HG03064 (cell line): ENCODE measurements at regions not wholly inside any gene's neighbourhood (a gene's known extent, or its start where the extent isn't known, plus 50 kb on each side); places are given as distances from the start of the nearest gene placed in this dataset.
"Not testable (repeated sequence)": the region's sequence is repeated elsewhere in the genome, so short reads cannot be mapped to it uniquely, and the experiment has no call there.

Source experiments
- ATAC-seq: cut with Tn5 transposase; IDR thresholded peaks from one replicate; pipeline ENCODE4 v1.9.1; 2021; ENCODE audit warnings: low read depth; ENCODE audit not compliant: unreplicated experiment

DNA sequence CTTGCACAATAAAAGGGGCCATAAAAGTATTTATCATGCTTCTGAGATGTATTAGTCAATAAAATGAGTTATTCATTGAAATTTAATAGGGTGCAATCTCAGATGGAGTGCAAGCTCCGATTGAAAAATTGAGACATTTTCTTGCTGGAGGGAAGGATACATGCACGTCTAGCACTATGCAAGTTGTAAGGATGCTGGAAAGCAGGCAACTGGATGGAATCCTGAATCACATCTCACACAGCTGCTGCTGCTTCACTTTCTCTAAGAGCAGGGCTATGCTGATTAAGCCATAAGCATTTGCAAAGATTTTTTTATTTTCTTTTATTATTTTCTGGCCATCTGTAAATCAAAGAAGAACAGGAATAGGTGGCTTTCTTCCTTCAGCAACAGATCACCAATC lies 308.8 kb upstream of the EPHA7 start:
- ATAC-seq: no peak

DNA sequence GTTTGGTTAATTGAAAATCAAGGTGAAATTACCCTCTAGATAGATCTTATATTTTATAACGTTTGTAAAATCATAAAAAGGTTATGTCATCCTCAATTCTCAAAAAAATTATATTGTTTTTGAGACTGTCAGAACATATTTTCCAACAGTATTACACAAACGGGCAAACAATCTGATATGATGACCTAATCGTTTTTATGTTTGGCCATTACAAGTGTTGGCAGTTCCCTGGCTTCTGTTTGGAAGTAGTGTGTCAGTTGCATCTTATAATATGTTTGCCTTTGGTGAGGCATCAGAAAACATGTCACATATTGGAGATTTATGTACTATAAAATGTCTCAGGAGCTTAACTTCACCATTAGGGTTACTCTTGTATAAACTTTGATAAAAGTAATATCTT lies 308.1 kb upstream of the EPHA7 start:
- no peak for ATAC-seq

DNA sequence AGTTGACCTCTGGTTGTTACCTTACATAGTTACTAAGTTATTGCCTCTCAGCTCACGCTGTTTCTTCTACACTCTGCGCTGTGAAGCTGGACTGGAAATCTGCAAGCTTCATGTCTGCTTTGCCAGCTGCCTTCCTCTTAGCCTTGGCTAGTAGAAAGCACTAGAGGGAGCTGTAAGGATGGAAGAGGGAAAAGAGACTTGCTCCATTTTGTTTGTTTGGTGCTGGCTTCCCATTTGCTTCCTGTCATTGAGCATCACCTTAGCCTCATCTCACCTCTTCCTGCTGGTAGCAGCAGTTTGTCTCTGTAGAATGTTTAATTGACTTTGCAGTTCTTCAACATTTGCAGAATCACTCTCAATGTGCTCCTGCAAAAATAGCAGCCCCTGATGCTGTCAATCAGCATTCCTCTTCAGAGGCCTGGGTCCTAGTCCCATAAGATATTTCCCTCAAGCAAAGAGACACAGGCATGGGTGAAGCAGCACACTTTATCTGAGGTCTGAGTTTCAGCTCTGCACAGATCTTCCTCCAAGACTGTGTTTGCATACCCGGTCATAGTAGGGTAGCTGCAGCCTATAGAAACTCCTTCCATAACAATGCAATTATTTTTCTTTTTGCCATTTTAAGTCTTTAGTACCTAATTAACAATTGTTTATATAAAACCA lies 302.2 kb upstream of the EPHA7 start:
- no peak for ATAC-seq

DNA sequence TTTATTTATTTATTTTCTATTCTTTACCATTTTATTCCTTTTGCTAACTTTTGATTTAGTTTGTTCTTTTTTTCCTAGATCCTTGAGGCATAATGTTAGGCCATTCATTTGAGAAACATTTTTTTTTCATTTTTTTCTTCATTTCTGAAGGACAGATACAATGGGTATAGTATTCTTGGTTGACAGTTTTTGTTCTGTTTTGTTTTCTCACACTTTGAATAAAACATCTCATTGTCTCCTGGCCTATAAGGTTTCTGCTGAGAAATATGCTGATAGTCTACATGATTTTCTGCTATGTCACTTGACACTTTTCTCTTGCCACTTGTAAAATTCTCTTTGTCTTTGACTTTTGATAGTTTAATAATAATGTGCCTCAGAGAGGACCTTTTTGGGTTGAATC lies 294.6 kb upstream of the EPHA7 start:
- no peak for ATAC-seq

DNA sequence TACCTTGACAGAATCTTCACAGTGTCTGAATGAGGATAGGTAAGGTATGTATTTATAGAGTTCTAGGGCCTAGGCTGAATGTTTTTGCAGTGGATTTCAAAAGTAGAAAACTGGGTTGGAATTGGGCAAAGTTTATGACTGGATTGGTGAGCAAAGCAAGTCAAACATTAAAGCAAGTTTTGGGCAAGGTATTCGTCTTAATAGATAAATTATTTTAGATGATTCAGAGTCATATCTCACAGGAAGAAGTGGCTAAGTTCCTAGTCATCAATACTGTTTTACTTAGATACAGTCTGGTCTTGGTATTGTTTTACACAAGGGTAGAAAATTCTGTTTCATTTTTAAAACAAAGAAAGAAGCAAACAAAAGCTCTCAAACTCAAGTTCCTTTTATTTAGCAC lies 284.1 kb upstream of the EPHA7 start:
- no peak for ATAC-seq

DNA sequence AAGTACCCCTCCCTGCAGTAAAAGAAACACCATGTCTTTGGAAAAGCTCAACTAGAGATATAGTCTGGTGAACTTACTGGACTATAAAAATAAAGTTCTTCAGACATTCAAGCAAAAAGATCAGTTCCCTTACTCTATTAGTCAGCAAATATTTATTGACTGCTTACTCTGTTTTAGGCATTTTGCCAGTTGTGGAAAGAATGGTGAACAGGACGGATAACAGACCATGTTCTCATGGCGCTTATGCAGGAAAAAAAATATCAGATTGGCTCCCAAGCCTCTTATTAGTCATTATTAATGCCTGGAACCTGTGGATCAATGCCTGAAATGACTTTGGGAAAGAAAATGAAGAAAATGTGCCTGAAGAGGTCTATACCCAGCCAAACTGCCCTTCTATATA lies 282.2 kb upstream of the EPHA7 start:
- no peak for ATAC-seq

DNA sequence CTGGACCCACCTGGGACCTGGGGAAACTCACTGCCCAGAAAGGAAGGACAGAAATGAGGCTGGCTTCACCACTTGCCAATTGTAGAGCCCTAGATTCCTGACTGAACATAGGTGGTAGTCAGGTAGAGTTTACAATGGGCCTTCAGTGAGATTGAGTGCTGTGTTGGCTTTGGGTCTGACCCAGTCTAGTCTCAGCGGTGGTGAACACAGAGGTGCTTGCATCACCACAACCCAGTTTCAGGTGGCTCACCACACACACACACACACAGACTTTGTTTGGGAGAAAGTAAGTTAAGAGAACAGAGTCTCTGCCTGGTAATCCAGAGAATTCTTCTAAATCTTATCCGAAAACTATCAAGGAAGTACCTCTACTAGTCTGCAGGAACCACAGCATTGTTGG lies 266.1 kb upstream of the EPHA7 start:
- ATAC-seq: no peak

DNA sequence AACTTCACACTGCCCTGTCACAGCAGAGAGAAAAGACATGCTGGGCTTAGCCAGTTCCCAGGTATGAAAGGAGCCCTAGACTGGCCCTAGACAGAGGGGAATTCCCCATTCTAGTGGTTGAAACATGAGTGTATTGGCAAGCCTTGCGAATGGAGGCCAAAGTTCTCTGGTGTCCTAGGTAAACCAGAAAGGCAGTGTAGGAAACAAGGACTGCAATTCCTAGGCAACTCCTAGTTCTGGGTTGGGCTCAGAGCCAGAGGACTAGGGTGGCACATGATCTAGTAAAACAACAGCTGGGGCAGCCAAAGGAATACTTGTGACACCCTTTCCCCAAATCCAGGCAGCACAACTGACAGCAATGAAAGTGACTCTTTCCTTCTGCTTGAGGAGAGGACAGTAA lies 265.0 kb upstream of the EPHA7 start:
- ATAC-seq: no peak

DNA sequence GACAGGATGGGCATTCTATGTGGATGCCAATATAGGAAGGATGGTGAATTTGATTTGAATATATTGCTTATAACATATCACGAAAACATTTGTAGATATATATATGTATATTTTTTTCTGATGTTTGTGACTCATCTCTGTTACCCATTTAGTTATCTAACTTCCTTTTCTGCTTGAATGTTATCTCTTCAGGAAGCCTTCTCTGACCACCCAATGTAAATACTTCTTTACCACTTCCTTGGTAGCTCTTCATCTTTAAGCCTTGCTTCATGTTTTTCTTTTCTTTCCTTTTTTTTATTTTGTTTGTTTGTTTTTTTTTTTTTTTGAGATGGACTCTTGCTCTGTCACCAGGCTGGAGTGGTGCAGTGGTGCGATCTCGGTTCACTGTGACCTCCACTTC lies 260.5 kb upstream of the EPHA7 start:
- no peak for ATAC-seq

DNA sequence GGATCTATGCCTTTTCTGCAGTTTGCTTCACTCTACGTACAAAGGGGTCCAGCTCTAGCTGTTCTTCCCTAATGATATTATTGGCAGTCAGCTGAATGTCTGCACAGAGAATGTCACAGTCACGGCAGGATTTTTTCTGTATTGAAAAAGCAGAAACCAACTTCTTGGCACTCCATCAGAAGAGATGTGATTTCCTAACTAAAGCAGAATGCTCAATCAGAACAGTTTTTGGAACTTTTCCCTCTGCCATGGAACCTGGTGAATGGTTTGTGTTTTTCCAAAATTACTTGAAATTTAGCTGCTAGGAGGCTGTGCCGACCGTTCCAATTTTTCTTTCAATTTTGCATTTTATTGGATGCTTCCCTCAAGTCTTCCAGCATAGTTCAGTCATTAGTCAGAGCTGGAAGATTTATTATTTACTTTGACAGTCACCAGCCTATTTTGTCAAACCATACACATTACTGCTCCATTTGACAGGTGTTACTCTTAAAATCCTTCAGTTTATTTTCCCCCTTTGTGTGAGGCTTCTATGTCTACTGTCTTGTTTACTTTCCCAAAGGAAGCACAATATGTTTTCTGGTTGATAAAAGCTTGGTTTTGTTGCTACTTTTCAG lies 259.6 kb upstream of the EPHA7 start:
- ATAC-seq: no peak

DNA sequence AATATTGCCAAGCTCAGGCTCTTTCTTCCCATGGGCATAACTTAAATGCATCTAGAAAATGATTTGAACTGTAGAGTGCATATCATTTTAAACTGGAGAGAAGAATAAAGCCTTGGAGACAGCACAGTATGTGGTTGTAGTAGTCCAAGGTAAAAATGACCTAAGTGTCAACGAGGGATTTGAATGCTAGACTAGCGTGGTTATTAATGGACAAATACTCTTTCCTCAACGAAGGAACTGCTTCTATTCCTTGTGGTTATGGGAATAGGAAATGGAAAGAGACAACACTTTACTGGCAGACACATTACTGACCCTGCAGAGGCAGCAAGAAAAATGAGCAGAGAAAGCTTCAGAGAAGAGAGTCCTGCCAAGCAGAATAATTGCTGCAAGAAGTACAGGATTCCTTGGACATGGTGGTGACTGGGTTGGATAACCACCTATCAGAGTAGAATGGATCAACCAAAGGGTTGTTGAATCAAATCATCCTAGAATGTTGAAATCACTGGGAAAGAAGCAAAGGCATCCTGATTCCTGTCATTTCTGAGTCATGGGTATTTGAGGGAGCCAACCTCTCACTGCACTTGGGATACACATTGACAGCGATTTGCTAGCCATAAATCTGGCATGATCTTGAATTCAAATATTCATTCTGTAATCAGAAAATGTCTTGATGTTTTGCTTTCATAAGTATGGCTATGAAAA lies 258.1 kb upstream of the EPHA7 start:
- ATAC-seq: no peak

DNA sequence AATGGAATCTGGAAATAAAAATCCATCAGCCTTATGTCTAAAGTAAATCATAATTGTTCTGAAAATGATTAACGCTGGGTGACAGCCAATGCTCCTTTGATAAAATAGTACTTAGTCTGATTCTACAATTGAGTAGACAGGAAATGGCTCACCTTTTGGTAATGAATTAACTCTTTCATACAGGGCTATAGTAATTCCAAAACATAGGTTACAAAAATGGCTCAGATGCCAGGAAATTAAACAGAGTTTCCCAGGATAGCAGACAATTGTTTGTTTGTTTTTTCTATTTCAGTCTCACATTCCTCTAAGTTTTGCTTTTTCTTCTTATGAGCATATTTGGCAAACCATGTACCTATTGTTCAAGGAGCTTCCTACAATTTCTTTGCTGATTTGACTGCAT lies 257.2 kb upstream of the EPHA7 start:
- ATAC-seq: no peak

DNA sequence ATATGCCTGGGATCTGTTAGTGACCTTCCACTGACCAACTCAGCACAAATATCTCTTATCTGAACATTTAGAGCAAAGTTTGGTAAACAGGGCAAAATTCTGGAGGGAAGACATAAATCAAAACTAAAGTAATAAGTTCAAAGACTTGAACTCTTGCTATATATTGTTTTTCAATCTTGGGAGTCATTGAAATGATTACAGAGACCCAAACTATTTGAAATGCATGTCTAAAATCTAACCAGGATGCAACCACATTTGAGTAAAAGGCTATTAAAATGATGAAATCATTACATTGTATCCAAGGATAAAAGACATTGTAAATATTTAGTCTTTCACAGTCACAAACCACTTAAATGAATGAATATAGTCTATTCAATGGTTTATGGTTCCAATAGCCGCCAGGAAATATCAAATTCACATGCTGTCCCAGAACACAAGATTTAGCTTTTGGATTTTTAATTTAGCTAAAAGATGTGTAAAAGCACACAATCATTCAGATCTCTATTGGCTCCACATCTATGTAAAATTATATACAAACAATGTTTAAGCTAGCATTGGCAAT lies 256.6 kb upstream of the EPHA7 start:
- ATAC-seq: no peak

DNA sequence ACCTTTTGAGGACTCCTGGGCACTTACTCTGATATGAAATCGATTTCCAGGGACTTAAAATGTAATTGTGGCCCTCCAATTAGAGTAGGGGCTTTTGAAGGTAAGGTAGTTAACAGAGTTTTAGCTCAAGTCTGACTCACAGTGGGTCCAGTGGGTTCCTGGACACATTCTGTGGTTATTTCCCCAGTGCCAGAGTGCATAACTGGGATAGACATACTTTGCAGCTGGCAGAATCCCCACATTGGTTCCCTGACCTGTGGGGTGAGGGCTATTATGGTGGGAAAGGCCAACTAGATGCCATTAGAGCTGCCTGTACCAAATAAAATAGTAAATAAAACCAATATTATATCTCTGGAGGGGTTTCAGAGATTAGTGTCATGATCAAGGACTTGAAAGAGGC lies 243.8 kb upstream of the EPHA7 start:
- ATAC-seq: no peak

DNA sequence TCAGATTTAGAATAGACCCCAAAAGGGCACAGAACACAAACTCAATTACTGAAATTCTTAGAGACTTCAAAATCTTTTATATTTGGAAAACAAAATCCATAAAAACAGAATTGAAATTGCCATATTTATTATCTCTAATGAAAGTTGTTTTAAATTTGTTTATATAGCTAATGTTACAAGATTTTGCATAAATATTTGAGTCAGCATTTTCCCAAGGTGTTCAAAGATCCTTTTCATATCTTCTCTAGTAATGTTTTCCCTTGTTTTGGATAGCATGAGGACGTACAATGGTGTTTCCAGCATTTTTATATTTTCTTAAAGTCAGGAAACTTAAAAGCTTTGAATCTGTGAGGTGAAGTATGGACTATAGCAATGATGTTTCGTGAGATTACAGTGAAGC lies 235.2 kb upstream of the EPHA7 start:
- no peak for ATAC-seq

DNA sequence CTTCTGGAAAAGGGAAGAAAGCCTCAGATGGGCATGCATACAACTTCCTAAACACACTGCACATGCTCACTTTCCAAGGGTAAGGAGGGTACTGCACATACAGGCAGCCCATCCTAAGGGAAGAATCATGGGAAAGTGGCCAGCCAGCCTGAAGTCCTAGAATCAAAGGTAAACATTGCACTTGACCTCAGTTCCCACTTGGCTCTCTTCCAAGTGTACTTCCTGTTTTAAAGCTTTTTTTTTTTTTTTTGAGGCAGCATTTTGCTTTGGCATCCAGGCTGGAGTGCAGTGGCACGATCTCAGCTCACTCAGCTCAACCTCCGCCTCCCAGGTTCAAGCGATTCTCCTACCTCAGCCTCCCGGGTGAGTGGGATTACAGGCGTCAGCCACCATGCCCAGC lies 225.3 kb upstream of the EPHA7 start:
- no peak for ATAC-seq

DNA sequence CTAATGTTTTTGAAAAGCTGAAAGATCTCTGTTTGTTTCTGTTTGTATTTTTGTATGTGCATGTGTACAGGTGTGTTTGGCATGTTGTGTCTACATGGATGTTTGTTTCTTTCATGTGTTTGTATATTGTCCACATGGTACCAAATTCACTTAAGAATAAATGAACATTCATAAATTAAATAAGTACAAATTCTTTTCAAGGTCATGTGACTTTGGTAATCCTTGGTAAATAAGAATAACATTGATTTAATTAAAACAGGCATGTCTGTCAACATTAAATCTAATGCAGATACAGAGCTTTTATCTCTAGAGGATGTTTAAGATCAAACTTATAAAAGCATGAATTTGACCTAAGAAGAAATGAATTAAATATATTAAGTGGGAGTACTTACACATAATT lies 219.8 kb upstream of the EPHA7 start:
- ATAC-seq: no peak

DNA sequence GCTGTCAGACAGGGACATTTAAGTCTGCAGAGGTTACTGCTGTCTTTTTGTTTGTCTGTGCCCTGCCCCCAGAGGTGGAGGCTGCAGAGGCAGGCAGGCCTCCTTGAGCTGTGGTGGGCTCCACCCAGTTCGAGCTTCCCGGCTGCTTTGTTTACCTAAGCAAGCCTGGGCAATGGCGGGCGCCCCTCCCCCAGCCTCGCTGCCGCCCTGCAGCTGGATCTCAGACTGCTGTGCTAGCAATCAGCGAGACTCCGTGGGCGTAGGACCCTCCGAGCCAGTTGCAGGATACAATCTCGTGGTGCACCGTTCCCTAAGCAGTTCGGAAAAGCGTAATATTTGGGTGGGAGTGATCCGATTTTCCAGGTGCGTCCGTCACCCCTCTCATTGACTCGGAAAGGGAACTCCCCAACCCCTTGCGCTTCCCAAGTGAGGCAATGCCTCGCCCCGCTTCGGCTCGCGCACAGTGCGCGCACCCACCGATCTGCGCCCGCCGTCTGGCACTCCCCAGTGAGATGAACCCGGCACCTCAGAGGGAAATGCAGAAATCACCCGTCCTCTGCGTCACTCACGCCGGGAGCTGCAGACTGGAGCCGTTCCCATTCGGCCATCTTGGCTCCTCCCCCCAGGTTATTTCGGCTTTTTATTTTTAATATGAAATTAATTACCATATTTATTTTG lies 217.8 kb upstream of the EPHA7 start:
- not testable (repeated sequence) for ATAC-seq

DNA sequence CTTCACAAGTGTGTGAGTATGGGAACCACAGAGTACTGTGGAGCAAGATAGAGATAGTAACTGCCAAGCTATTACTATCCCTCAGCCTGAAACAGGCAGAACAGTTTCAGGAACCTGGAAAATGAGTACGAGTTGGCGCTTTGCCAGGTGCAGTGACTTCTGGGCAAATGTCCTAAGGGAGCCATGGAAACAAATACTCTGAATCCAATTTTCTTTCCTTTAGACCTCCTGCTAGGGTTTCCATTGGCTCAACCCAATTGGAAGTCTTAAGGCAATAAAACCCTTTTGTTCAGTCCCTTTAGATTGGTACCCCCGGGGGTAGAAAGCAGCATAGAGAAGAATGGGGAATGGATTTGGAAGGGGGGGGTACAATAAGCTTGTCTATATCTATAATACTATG lies 205.0 kb upstream of the EPHA7 start:
- ATAC-seq: no peak

DNA sequence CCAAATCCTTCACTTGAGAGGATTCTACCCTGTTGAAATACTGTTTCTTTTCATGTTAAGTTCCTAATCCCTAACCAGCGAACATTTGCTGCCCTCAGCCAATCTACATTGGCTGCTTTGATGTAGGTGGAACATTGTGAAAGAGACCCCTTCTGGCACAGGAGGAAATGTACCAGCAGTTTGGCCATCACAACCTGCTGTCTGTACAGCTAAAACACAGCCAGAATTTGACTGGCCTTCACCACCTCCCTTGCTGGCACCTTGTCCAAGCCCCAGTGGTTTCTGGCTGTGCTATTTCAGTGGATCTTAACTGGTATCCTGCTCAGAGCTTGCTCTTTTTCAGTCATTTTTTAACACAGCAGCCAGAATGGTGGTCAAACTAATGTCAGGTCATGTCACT lies 202.1 kb upstream of the EPHA7 start:
- ATAC-seq: no peak

DNA sequence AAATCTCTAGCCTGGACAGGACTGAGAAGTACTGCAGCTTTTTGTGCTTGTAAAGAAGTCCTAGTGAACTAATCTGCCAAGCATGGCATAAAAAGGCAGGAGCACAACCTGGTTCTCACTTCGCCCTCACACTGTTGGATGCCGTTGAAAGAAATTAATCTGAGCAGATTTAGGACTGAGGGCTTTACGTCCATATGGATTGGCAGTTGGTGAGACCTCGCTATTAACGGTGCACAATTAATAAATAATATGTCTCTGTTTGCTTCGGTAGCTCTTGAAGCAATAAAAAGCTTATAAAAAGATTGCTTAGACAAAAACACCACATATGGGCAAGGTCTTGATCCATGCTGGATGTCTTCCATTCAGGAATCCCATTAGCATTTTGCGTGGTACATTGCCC lies 185.6 kb upstream of the EPHA7 start:
- ATAC-seq: no peak
